Epithelial cell of esophagus (primary cell): ENCODE measurements at regions not wholly inside any gene's neighbourhood (a gene's known extent, or its start where the extent isn't known, plus 50 kb on each side); places are given as distances from the start of the nearest gene placed in this dataset.

Source experiments
- DNase-seq: peaks from one replicate; pipeline ENCODE4 v3.0.0; 2010; ENCODE audit warnings: low read depth
- H3K4me3 ChIP-seq: 2 replicates; pipeline ENCODE4 v1.5.1; 2011; ENCODE audit warnings: mild to moderate bottlenecking, low read length, control low read depth
- CTCF ChIP-seq: IDR thresholded peaks from 2 replicates; pipeline ENCODE4 v1.5.1; 2011; ENCODE audit warnings: low read depth, mild to moderate bottlenecking, low read length, control low read depth, inconsistent platforms; ENCODE audit not compliant: insufficient read depth; ENCODE audit errors: missing control alignments

- no peak overlapping the region for H3K4me3 ChIP-seq
- TF ChIP-seq CTCF: no peak
- no peak for DNase-seq
These were observed 331.3 kb downstream of the SS18 start for GRCh38 chr18:25759111-25759510.

- DNase-seq: no peak
- no peak for TF ChIP-seq CTCF
- H3K4me3 ChIP-seq: no peak overlapping the region
These were observed 346.7 kb downstream of the SS18 start for GRCh38 chr18:25743646-25744151.

- no peak for DNase-seq
- no peak overlapping the region for H3K4me3 ChIP-seq
- TF ChIP-seq CTCF: no peak
These were observed 351.0 kb downstream of the SS18 start for GRCh38 chr18:25739376-25739775.

GRCh38 chr18:25737710-25738311, 352.6 kb downstream of the SS18 start:
- H3K4me3 ChIP-seq: no peak overlapping the region
- TF ChIP-seq CTCF: no peak
- DNase-seq: peak; percentile 36

- no peak for TF ChIP-seq CTCF
- DNase-seq: no peak
- no peak overlapping the region for H3K4me3 ChIP-seq
These were observed 353.9 kb downstream of the SS18 start for GRCh38 chr18:25736516-25736915.

- TF ChIP-seq CTCF: no peak
- H3K4me3 ChIP-seq: no peak overlapping the region
These were observed 355.0 kb downstream of the SS18 start for GRCh38 chr18:25735459-25735858.

GRCh38 chr18:25734336-25734735, 356.1 kb downstream of the SS18 start:
- no peak for TF ChIP-seq CTCF
- H3K4me3 ChIP-seq: no peak overlapping the region
- no peak for DNase-seq

More at GRCh38 chr18:25735459-25735858, 355.0 kb downstream of the SS18 start:
- no peak for DNase-seq
